SK-N-SH (cell line): ENCODE measurements at regions not wholly inside any gene's neighbourhood (a gene's known extent, or its start where the extent isn't known, plus 50 kb on each side); places are given as distances from the start of the nearest gene placed in this dataset.

ENCODE experiments used
- EP300 ChIP-seq, 2 experiments: IDR thresholded peaks; 2 replicates each; pipeline versions ENCODE4 v1.4.0 to v1.6.1; 2012; ENCODE audit warnings: borderline replicate concordance in 1 of 2, low read depth in 1 of 2, low read length in 1 of 2
- NRF1 ChIP-seq: IDR thresholded peaks from 2 replicates; pipeline ENCODE4 v1.6.1; 2012; ENCODE audit warnings: low read depth, mild to moderate bottlenecking, low read length
- TCF12 ChIP-seq: IDR thresholded peaks from 2 replicates; pipeline ENCODE4 v1.4.0; 2012
- TF ChIP-seq, protein P1 (sequence below): fragments of 200-600 bp; sonication (generic); IDR thresholded peaks from 2 replicates; pipeline ENCODE4 v1.6.1; 2017; ENCODE audit warnings: antibody characterized with exemption, mild to moderate bottlenecking, moderate library complexity

DNA sequence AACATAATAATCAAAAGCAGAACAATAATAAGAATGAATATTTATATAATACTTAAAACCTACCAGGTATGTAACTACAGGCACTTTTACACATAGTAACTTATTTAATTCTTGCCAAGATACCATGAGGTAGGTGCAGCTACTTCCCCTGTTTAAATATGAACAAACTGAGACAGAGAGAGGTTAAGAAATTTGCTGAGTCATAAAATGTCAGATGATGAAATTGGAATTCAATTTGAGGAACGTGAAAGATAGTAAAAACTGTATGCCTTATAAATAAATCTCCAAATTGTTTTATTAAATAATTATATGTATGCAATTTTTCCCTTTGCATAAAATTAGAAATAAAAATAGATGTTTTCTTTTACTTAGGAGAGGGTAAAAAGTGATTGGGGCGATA lies 1103.3 kb upstream of the NRXN1 start:
- no peak for TF ChIP-seq NRF1
- no peak for TF ChIP-seq EP300 (IDR thresholded peaks at IDR 0.05; ENCODE audit: borderline replicate concordance in 1 of 2, low read depth in 1 of 2, low read length in 1 of 2)
- TF ChIP-seq, protein P1, sequence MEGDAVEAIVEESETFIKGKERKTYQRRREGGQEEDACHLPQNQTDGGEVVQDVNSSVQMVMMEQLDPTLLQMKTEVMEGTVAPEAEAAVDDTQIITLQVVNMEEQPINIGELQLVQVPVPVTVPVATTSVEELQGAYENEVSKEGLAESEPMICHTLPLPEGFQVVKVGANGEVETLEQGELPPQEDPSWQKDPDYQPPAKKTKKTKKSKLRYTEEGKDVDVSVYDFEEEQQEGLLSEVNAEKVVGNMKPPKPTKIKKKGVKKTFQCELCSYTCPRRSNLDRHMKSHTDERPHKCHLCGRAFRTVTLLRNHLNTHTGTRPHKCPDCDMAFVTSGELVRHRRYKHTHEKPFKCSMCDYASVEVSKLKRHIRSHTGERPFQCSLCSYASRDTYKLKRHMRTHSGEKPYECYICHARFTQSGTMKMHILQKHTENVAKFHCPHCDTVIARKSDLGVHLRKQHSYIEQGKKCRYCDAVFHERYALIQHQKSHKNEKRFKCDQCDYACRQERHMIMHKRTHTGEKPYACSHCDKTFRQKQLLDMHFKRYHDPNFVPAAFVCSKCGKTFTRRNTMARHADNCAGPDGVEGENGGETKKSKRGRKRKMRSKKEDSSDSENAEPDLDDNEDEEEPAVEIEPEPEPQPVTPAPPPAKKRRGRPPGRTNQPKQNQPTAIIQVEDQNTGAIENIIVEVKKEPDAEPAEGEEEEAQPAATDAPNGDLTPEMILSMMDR: no peak
- TF ChIP-seq TCF12: no peak
